ENCODE measurements at regions not wholly inside any gene's neighbourhood (a gene's known extent, or its start where the extent isn't known, plus 50 kb on each side); places are given as distances from the start of the nearest gene placed in this dataset.
A peak's percentile ranks its signal among the peaks of the same experiment; 100 is the strongest.

- ATAC-seq (peak; percentile 36), DNase-seq (no peak)
- Mint-ChIP-seq H3K4me3 (no peak overlapping the region), H3K9me3 (no peaks in the 10 kb centered on the region), H3K27me3 (no peaks in the 10 kb centered on the region), H3K27ac (no peak overlapping the region), H3K36me3 (ENCODE audit: low read depth) (no peaks in the 10 kb centered on the region), H3K4me1 (no peaks in the 10 kb centered on the region)
Measured at GRCh38 chr2:58515827-58516573, 274.9 kb upstream of the FANCL start.

- no peaks in the 10 kb centered on the region for H3K4me1 Mint-ChIP-seq
Measured at GRCh38 chr2:58514252-58514651, 273.1 kb upstream of the FANCL start.

GRCh38 chr2:58512878-58513277, 271.8 kb upstream of the FANCL start:
- Mint-ChIP-seq H3K9me3 (no peaks in the 10 kb centered on the region), H3K36me3 (ENCODE audit: low read depth) (no peaks in the 10 kb centered on the region), H3K4me3 (no peak overlapping the region), H3K27me3 (no peaks in the 10 kb centered on the region), H3K4me1 (no peaks in the 10 kb centered on the region), H3K27ac (no peak overlapping the region)
- ATAC-seq: no peak
- no peak for DNase-seq

More at GRCh38 chr2:58514252-58514651, 273.1 kb upstream of the FANCL start:
- Mint-ChIP-seq H3K4me3 (no peak overlapping the region), H3K9me3 (no peaks in the 10 kb centered on the region), H3K27ac (no peak overlapping the region), H3K27me3 (no peaks in the 10 kb centered on the region), H3K36me3 (ENCODE audit: low read depth) (no peaks in the 10 kb centered on the region)
- ATAC-seq: no peak
- no peak for DNase-seq

- Mint-ChIP-seq H3K9me3 (no peaks in the 10 kb centered on the region), H3K36me3 (ENCODE audit: low read depth) (no peaks in the 10 kb centered on the region), H3K4me3 (no peak overlapping the region), H3K27ac (no peak overlapping the region), H3K27me3 (no peaks in the 10 kb centered on the region), H3K4me1 (no peaks in the 10 kb centered on the region)
- ATAC-seq: no peak
- DNase-seq: no peak
Measured at GRCh38 chr2:58508006-58508405, 266.9 kb upstream of the FANCL start.

GRCh38 chr2:58503918-58504317, 262.8 kb upstream of the FANCL start:
- no peaks in the 10 kb centered on the region for H3K4me1 Mint-ChIP-seq
- DNase-seq: no peak
- H3K4me3 Mint-ChIP-seq: no peak overlapping the region
- no peaks in the 10 kb centered on the region for H3K36me3 Mint-ChIP-seq (ENCODE audit: low read depth)
- H3K27ac Mint-ChIP-seq: no peak overlapping the region
- no peaks in the 10 kb centered on the region for H3K9me3 Mint-ChIP-seq
- no peak for ATAC-seq
- H3K27me3 Mint-ChIP-seq: no peaks in the 10 kb centered on the region

GRCh38 chr2:58502931-58503330, 261.8 kb upstream of the FANCL start:
- Mint-ChIP-seq H3K36me3 (ENCODE audit: low read depth) (no peaks in the 10 kb centered on the region), H3K9me3 (no peaks in the 10 kb centered on the region), H3K27ac (no peak overlapping the region), H3K4me1 (no peaks in the 10 kb centered on the region), H3K27me3 (no peaks in the 10 kb centered on the region), H3K4me3 (no peak overlapping the region)
- no peak for ATAC-seq
- no peak for DNase-seq

GRCh38 chr2:58501371-58502160, 260.4 kb upstream of the FANCL start:
- Mint-ChIP-seq H3K4me1 (no peaks in the 10 kb centered on the region), H3K27me3 (no peaks in the 10 kb centered on the region), H3K4me3 (no peak overlapping the region), H3K9me3 (no peaks in the 10 kb centered on the region), H3K27ac (no peak overlapping the region), H3K36me3 (ENCODE audit: low read depth) (no peaks in the 10 kb centered on the region)
- ATAC-seq (no peak), DNase-seq (no peak)

- no peaks in the 10 kb centered on the region for H3K4me1 Mint-ChIP-seq
- no peaks in the 10 kb centered on the region for H3K9me3 Mint-ChIP-seq
- DNase-seq: no peak
- no peaks in the 10 kb centered on the region for H3K36me3 Mint-ChIP-seq (ENCODE audit: low read depth)
- no peaks in the 10 kb centered on the region for H3K27me3 Mint-ChIP-seq
- H3K4me3 Mint-ChIP-seq: no peak overlapping the region
- no peak overlapping the region for H3K27ac Mint-ChIP-seq
- ATAC-seq: no peak
Measured at GRCh38 chr2:58497168-58497567, 256.0 kb upstream of the FANCL start.

GRCh38 chr2:58495806-58496205, 254.7 kb upstream of the FANCL start:
- no peaks in the 10 kb centered on the region for H3K9me3 Mint-ChIP-seq
- no peaks in the 10 kb centered on the region for H3K27me3 Mint-ChIP-seq
- no peak overlapping the region for H3K4me3 Mint-ChIP-seq
- no peaks in the 10 kb centered on the region for H3K36me3 Mint-ChIP-seq (ENCODE audit: low read depth)
- no peak overlapping the region for H3K27ac Mint-ChIP-seq
- no peak for ATAC-seq
- no peak for DNase-seq
- H3K4me1 Mint-ChIP-seq: no peaks in the 10 kb centered on the region

- DNase-seq: no peak
- H3K27ac Mint-ChIP-seq: no peak overlapping the region
- H3K4me1 Mint-ChIP-seq: no peaks in the 10 kb centered on the region
- no peaks in the 10 kb centered on the region for H3K27me3 Mint-ChIP-seq
- H3K9me3 Mint-ChIP-seq: no peaks in the 10 kb centered on the region
- ATAC-seq: no peak
- H3K36me3 Mint-ChIP-seq (ENCODE audit: low read depth): no peaks in the 10 kb centered on the region
- no peak overlapping the region for H3K4me3 Mint-ChIP-seq
Measured at GRCh38 chr2:58494071-58494501, 253.0 kb upstream of the FANCL start.

- no peak for ATAC-seq
- Mint-ChIP-seq H3K27ac (no peak overlapping the region), H3K4me1 (no peaks in the 10 kb centered on the region)
Measured at GRCh38 chr2:58484629-58485028, 243.5 kb upstream of the FANCL start.

GRCh38 chr2:58484221-58484620, 243.1 kb upstream of the FANCL start:
- H3K36me3 Mint-ChIP-seq (ENCODE audit: low read depth): no peaks in the 10 kb centered on the region
- no peaks in the 10 kb centered on the region for H3K9me3 Mint-ChIP-seq
- H3K27me3 Mint-ChIP-seq: peaks cover 3% of the 10 kb centered on the region
- no peak overlapping the region for H3K27ac Mint-ChIP-seq
- H3K4me3 Mint-ChIP-seq: no peak overlapping the region
- no peak for ATAC-seq
- DNase-seq: no peak
- no peaks in the 10 kb centered on the region for H3K4me1 Mint-ChIP-seq

More at GRCh38 chr2:58484629-58485028, 243.5 kb upstream of the FANCL start:
- Mint-ChIP-seq H3K27me3 (peaks cover 3% of the 10 kb centered on the region), H3K4me3 (no peak overlapping the region), H3K9me3 (no peaks in the 10 kb centered on the region), H3K36me3 (ENCODE audit: low read depth) (no peaks in the 10 kb centered on the region)
- no peak for DNase-seq

GRCh38 chr2:58483307-58483706, 242.2 kb upstream of the FANCL start:
- no peak overlapping the region for H3K4me3 Mint-ChIP-seq
- no peak overlapping the region for H3K27ac Mint-ChIP-seq
- H3K36me3 Mint-ChIP-seq (ENCODE audit: low read depth): no peaks in the 10 kb centered on the region
- no peaks in the 10 kb centered on the region for H3K4me1 Mint-ChIP-seq
- ATAC-seq (no peak), DNase-seq (no peak)
- H3K9me3 Mint-ChIP-seq: no peaks in the 10 kb centered on the region
- H3K27me3 Mint-ChIP-seq: peaks cover 3% of the 10 kb centered on the region

- no peaks in the 10 kb centered on the region for H3K4me1 Mint-ChIP-seq
Measured at GRCh38 chr2:58481670-58482069, 240.5 kb upstream of the FANCL start.

GRCh38 chr2:58480141-58480540, 239.0 kb upstream of the FANCL start:
- H3K9me3 Mint-ChIP-seq: no peaks in the 10 kb centered on the region
- no peak overlapping the region for H3K4me3 Mint-ChIP-seq
- H3K4me1 Mint-ChIP-seq: no peaks in the 10 kb centered on the region

More at GRCh38 chr2:58481670-58482069, 240.5 kb upstream of the FANCL start:
- no peaks in the 10 kb centered on the region for H3K27me3 Mint-ChIP-seq
- DNase-seq (no peak), ATAC-seq (no peak)
- H3K9me3 Mint-ChIP-seq: no peaks in the 10 kb centered on the region
- H3K36me3 Mint-ChIP-seq (ENCODE audit: low read depth): no peaks in the 10 kb centered on the region
- H3K27ac Mint-ChIP-seq: no peak overlapping the region
- H3K4me3 Mint-ChIP-seq: no peak overlapping the region

More at GRCh38 chr2:58480141-58480540, 239.0 kb upstream of the FANCL start:
- no peaks in the 10 kb centered on the region for H3K27me3 Mint-ChIP-seq
- no peaks in the 10 kb centered on the region for H3K36me3 Mint-ChIP-seq (ENCODE audit: low read depth)
- ATAC-seq: no peak
- DNase-seq: no peak
- no peak overlapping the region for H3K27ac Mint-ChIP-seq

All from activated naive CD8-positive, alpha-beta T cell treated with anti-CD3 and anti-CD28 coated beads, Interleukin-2, amount 50 U/mL, for 24 hours (primary cell).